Stimulated activated CD4-positive, alpha-beta T cell treated with anti-CD3 and anti-CD28 coated beads, Interleukin-4, amount 100 ng/mL, for 24 hours (primary cell): ENCODE measurements at regions not wholly inside any gene's neighbourhood (a gene's known extent, or its start where the extent isn't known, plus 50 kb on each side); places are given as distances from the start of the nearest gene placed in this dataset.

Experiments
- DNase-seq: peaks from one replicate; pipeline ENCODE4 v3.0.0-alpha.2; 2020

- DNase-seq: no peak
These were observed 146.8 kb downstream of the ZBTB18 start for GRCh38 chr1:244197851-244198375.

DNA sequence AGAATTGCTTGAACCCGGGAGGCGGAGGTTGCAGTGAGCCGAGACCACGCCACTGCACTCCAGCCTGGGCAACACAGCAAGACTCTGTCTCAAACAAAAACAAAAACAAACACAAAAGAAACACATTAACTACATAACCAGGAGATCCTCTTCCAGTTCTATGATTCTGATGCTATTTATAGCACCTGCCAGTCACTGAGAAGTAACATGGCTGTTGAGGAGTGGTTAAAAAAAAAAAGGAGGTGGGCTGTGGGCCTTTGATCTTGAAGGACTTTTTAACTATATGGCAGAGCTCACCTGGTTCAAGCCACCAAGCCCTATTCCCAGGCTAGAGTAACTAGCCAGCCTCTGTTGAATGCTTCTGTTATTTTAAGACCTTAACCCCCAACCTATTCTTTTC lies 148.8 kb downstream of the ZBTB18 start:
- DNase-seq: no peak

DNA sequence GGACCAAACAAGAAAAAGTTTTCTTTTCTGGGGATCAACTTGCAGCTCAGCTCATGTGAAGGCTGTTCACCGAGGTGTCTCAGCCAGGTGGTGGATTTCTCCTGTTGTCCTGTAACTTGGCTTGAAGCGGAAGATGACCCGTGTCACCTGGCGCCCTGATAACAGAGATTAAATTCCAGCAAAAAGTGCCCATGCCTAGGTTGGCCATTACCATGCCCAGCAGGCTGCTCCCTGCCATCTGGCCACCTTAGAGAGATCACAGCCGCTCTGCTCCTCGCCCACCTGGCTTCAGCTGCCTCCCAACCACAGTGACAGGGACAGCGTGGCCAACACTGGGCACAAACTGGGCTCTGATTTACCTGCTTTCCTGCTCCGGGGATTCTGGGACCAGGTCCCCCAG lies 149.5 kb downstream of the ZBTB18 start:
- no peak for DNase-seq

DNA sequence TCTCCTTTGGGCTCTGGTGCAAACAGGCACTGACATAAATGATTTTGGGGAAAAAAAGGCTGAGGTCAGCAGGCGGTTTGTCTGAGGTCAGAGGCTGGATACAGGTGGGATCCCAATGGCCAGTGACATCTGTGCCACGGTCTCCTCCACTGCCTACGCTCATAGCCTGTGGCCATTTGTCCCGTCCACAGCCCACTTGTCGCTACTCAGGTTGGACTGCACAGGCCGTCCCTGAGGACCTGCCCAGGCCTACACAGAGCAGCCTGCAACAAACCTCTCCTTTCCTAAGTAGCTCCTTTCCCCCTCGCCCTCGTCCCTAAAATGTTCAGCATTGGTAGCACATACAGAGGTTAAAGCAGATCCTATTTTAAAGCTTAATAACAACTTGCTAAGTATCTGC lies 150.7 kb downstream of the ZBTB18 start:
- no peak for DNase-seq

GRCh38 chr1:244204004-244204403 lies 152.9 kb downstream of the ZBTB18 start:
- DNase-seq: no peak

GRCh38 chr1:244205171-244205570 lies 154.1 kb downstream of the ZBTB18 start:
- DNase-seq: no peak

DNA sequence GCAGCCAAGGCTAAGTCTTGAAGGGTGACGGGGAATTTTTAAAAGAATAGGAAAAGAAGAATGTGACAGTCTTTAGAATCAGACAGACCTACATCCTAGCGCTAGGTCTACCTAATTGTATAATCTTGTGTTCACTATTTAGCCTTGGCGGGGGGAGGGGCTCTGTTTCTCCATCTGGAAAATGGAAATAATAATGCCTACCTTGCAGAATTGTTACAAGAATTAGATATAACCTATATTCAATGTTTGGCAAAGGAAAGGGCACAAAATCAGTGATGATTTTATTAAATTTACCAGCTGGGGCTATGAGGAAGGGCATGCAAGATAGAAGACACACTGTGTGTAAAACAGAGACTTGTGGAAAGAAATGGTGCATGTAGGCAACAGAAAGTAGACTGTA lies 154.8 kb downstream of the ZBTB18 start:
- no peak for DNase-seq

DNA sequence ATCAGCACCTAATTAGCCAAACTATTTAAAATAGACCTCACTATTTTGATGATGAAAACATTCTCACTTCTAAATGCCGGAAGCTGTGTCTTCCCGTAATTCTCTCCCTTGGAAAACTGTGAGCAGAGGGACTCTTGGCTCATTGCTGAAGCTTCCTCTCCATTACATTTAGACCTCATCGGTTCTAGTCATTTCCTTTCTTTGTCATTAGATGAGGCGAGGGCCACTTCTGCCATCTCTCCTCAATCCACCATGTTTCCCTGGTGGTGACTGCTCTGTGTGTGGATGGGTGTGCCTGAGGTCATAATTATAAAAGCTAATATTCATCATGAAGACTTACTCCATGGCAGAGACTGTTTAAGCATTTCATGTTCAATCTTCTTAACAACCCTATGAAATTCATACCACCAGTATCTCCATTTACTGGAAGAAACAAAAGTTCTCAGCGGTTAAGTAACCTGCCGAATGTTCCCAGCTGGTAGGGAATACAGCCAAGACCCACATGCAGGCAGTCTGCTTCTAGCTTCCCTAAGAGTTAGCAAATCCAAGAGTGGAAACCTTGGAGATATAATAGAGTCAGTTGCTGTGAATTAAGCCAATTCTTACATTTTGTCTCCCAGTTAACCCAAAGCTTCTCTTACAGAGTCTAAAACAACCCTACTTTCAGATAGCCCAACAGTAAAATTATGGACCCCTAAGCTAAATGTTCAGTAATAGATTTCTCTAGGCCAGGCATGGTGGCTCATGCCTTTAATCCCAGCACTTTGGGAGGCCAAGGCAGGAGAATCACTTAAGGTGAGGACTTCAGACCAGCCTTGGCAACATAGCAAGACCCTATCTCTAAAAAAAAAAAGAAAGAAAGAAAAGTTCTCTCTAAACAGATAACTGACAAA lies 156.2 kb downstream of the ZBTB18 start:
- no peak for DNase-seq

DNA sequence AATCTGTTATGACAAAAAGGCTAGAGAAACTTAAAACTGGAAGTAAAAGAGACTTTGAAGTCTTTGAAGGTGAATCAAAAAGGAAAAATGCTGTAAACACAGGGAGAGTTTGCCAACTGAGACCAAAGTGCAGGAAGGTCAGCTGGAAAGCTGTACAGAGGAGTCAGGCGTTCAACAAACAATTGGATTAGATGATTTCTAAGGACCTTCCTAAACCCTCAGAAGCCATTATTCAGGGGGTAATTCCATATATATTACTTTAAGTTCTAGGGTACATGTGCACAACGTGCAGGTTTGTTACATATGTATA lies 156.8 kb downstream of the ZBTB18 start:
- DNase-seq: no peak

DNA sequence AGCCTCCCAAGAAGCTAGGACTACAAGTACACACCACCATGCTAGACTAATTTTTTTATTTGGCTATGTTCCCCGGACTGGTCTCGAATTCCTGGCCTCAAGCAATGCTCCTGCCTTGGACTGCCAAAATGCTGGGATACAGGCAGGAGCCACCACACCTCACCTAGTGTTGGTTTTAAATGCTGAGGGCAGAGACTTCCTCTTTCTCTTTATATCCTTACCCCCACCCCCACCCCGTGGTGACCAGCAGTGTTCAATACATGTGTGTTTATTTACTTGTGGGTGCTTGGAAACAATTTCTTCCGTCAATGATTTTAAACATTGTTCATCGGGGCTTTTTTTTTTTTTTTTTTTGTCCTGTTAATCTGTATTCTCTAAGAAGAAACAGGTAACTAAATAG lies 158.9 kb downstream of the ZBTB18 start:
- DNase-seq: no peak

DNA sequence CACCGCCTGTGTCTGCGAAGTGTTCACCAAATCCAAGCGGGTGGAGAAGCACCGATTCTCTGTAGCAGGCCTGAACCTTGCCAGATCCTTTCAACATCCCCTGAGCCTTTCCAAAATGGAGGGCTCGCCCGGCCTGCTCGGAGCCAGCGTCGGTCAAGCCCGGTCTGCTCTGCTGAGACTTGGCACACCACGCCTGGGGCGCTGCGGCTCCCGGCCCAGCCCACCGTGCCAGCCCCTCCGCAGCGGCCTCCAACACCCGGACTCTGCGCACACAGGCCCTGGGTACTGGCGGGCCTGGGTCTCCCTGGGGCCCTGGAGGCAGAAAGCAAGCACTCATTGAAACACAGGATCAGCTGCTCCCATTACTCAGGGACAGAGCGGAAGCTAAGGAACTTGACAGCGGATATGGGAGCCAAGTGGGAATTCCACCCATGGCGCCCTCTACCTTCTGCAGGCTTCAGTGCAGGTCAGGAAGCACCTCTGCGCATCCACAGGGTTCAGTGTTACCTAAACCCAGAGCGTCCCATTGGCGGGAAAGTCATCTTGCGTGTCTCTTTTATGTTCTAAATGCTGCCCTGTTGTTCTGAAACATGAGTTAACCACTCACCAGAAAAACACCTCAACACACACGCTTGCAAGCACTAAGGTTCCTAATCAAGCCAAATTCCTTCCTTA lies 159.9 kb downstream of the ZBTB18 start:
- DNase-seq: no peak

GRCh38 chr1:244211559-244211944 lies 160.5 kb downstream of the ZBTB18 start:
- DNase-seq: no peak

GRCh38 chr1:244212219-244212618 lies 161.1 kb downstream of the ZBTB18 start:
- DNase-seq: no peak

DNA sequence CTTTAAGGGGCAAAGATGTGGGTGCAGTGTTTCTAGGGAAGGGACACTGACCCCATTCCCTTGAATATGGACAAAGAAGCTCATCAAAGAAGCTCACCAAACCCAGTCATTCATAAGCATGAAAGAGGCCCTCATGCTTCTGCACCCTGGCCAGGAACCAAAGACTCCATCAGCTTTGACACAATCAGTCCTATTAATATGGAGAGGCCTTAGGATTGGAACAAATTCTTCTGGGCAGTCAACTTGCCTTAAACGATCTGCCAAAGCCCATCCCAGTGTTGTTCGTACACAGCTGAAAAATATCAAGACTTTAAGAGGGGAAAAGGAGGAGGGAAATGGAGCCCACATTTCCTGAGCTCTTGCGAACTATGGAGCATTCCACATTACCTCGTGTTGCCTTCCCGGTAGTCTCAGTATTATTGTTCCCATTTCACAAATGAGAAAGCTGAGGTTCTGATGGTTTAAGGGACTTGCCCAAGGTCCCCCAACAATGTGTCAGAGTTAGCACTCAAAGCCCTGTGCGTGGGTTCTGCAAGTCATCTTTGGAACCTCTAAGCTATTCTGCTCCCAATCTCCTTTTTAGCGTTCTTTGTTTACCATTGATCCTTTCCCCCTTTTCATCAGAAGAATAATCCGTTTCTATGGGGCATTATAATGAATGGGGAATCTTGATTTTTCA lies 161.9 kb downstream of the ZBTB18 start:
- DNase-seq: no peak

DNA sequence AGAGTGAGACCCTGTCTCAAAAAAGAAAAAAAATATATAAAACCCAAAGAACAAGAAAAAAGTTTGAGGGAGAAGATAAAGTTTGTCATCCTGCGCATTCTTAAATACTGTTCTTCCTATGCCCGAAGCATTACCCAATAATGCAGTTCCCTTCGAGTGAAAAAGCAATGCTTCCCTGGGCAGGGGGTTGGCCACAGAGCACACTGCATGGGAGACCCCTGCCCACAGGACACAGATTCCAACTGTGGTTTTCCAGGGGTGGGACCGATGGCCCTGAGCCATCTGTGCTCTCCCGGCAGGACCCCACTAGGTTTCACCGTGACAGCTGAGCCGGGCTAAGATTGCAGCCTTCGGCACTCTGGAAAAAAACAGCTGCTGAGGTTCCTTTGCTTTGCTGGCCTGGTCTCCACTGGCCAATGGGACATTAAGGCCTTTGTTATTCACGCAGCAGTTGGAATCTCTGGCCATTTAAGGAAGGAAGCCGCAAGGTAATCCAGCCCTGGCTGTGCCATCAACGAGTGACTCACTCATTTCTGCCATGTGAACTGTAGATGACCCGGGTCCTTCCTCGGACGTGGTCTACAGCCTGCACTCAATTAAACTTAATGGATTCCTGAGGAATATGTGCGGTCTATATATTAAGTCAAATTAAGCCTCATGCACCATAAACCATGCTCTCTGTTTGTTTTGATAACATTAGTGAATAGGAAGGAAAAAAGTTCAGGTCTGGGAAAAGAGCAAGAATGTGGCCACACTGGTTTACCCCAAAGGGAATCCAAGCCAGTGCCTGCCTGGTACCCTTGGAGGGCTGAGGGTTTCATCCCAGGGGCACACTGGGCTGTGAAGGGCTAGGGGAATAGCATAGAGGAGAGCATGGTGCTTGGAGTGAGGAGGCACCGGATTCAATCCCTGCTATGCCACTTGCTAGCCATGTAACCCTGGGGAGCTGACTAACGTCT lies 163.2 kb downstream of the ZBTB18 start:
- DNase-seq: no peak

- no peak for DNase-seq
These were observed 165.8 kb downstream of the ZBTB18 start for GRCh38 chr1:244216836-244217235.

DNA sequence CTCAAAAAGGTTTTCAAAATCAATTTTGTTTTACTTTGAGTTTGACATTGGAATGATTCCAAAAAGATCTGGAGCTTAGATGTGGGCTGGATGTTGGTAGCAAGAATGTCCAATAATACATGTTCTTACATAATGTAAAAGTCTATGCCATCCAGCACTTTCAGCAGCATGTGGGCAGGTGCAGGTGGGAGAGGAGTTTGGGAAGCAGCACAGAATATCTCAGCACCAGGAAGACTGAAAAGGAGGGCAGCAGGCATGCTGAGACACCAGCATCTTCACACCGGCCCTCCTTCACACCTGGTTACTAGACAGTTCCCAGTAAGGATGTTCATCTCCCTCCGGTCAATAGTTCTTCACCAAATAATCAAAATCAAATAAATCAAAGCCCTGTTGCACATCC lies 166.6 kb downstream of the ZBTB18 start:
- DNase-seq: no peak

DNA sequence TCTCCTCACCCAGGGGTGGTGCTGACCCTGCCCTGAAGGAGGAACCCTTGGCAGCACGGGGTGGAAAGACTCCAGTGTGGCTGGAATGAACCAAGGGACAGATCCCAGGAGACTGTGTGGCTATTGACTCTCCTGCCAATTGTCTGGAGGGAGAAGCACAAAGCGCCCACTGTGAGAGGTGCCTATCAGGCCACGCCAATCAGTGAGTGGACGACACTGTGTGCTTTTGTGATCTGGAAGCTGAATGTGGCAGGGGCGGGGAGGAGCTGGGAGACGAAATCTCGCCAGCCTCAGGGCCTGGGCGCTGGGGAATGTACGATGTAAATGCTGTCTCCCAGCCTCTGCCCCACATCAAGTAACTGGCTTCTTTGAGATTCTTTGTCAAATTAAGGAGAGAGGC lies 167.1 kb downstream of the ZBTB18 start:
- DNase-seq: no peak

DNA sequence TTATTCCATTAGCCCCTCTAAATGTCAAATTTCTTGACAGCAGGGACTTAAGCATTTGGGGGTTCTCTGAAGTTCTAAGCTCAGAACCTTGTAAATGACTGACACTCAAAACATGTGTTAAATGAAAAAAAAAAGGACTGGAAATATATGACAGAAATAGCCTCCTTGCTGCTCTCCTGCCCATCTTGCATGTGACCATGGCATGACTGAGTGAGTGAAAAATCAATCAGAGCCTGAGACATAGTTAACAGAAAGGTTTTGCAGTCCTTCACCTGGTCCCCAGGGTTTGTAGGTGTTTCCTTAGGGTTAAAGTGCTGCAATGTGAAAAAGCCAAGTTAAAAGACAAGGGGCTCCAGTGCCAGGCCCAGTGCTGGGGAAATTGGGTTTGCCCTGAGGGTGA lies 168.1 kb downstream of the ZBTB18 start:
- no peak for DNase-seq

- no peak for DNase-seq
These were observed 168.7 kb downstream of the ZBTB18 start for GRCh38 chr1:244219802-244220201.

- DNase-seq: no peak
These were observed 169.3 kb downstream of the ZBTB18 start for GRCh38 chr1:244220410-244220809.

GRCh38 chr1:244221991-244222390 lies 170.9 kb downstream of the ZBTB18 start:
- no peak for DNase-seq
